OCI-LY1 (cell line): ENCODE measurements at regions not wholly inside any gene's neighbourhood (a gene's known extent, or its start where the extent isn't known, plus 50 kb on each side); places are given as distances from the start of the nearest gene placed in this dataset.

ENCODE experiments used
- CTCF ChIP-seq: fragments of 200-600 bp; sonication (generic), shearing (Covaris generic); IDR thresholded peaks from 2 replicates; pipeline ENCODE4 v1.5.1; 2017; ENCODE audit warnings: mild to moderate bottlenecking, antibody characterized with exemption, low read length, moderate library complexity, mixed read lengths
- EZH2 ChIP-seq: fragments of 200-600 bp; sonication (generic), shearing (Covaris generic); IDR thresholded peaks from 2 replicates; pipeline ENCODE4 v1.8.0; 2017; ENCODE audit warnings: borderline replicate concordance, mixed run types, mild to moderate bottlenecking, antibody characterized with exemption, low read length, moderate library complexity, mixed read lengths

- TF ChIP-seq CTCF (no peak), EZH2 (no peak)
These were observed 134.5 kb upstream of the CCDC68 start for GRCh38 chr18:55093808-55094207.
